ENCODE measurements at regions not wholly inside any gene's neighbourhood (a gene's known extent, or its start where the extent isn't known, plus 50 kb on each side); places are given as distances from the start of the nearest gene placed in this dataset.

DNA sequence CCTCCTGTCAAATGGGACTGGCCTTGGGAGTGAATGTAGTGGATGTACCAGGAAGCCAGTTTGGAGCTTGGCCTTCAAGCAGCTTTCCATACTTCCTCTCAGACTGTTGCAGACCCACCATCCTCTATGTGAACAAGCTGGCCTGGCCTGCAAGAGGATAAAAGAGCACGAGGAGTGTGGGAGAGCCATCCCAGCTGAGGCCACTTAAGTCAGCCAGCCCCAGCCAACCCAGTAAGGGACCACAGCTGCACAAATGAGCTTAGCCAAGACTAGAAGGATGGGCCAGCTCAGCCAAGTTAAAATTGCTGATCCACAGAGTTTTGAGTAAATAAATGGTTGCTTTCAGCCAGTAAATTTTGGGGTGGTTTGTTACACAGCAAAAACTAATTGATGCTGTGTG, 156.9 kb upstream of the SOX4 start:
- Histone ChIP-seq H3K36me3 (no peaks in the 10 kb centered on the region), H3K4me3 (no peak overlapping the region), H3K27ac (no peak overlapping the region), H3K4me1 (ENCODE audit: insufficient read depth) (peaks cover 2% of the 10 kb centered on the region), H3K27me3 (no peaks in the 10 kb centered on the region), H3K9me3 (no peaks in the 10 kb centered on the region)
- intact Hi-C loops (cut with DNase I): no loop called here
- 11 to 29% (median 28%) methylated on average over 1 of the region's 1 CpG for WGBS, 3 donors
- no peak for DNase-seq
- TF ChIP-seq EP300 (IDR thresholded peaks at IDR 0.05) (no peak), CTCF (IDR thresholded peaks at IDR 0.05) (no peak), POLR2A (IDR thresholded peaks at IDR 0.05) (no peak)

GRCh38 chr6:21437581-21437980, 156.0 kb upstream of the SOX4 start:
- DNase-seq: no peak
- intact Hi-C loops (cut with DNase I): no loop called here
- H3K27me3 ChIP-seq: no peaks in the 10 kb centered on the region
- peaks cover 2% of the 10 kb centered on the region for H3K4me1 ChIP-seq (ENCODE audit: insufficient read depth)
- no peak overlapping the region for H3K4me3 ChIP-seq
- H3K27ac ChIP-seq: no peak overlapping the region
- H3K36me3 ChIP-seq: no peaks in the 10 kb centered on the region
- no peak for TF ChIP-seq CTCF (IDR thresholded peaks at IDR 0.05)
- TF ChIP-seq EP300 (IDR thresholded peaks at IDR 0.05): no peak
- TF ChIP-seq POLR2A (IDR thresholded peaks at IDR 0.05): no peak
- whole genome bisulfite sequencing, 3 donors: 96 to 99% (median 97%) methylated on average over 2 of the region's 2 CpGs
- H3K9me3 ChIP-seq: no peaks in the 10 kb centered on the region

DNA sequence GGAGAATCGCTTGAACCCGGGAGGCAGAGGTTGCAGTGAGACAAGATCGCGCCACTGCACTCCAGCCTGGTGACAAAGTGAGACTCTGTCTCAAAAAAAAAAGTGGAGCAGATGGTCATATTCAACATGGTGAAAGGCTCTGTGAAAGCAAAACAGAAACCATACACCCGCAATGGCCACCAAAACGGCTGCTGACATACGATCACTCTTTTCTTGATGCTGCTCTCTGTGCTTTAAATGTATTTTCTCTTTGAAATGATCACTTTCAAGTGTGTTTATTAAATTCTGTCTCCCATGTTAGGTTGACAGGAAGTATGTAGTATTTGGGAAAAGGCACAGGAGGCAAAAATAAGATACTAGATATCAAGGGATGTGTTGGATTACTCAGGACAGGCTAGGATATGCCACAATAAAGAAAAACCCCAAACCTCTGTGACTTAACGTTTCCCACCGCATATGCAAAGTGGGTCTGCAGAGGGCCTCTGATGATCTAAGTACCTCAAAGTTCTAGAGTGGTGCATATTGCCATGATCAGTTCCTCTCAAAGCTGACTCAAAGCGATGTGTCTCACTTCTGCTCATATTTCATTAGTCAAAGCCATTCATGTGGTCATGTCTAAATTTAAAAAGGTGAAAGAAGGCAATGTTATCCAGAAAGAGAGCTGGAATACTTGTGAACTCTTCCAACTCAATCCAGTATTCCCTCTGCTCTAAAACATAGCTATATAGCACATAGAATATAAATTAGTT, 155.1 kb upstream of the SOX4 start:
- peaks cover 2% of the 10 kb centered on the region for H3K4me1 ChIP-seq (ENCODE audit: insufficient read depth)
- H3K4me3 ChIP-seq: no peak overlapping the region
- H3K9me3 ChIP-seq: no peaks in the 10 kb centered on the region
- no peaks in the 10 kb centered on the region for H3K27me3 ChIP-seq
- 94 to 95% (median 95%) methylated on average over 10 of the region's 10 CpGs for WGBS, 3 donors
- TF ChIP-seq CTCF (IDR thresholded peaks at IDR 0.05) (no peak), POLR2A (IDR thresholded peaks at IDR 0.05) (no peak), EP300 (IDR thresholded peaks at IDR 0.05) (no peak)
- no peaks in the 10 kb centered on the region for H3K36me3 ChIP-seq
- no peak for DNase-seq
- no peak overlapping the region for H3K27ac ChIP-seq
- intact Hi-C loops (cut with DNase I): no loop called here

DNA sequence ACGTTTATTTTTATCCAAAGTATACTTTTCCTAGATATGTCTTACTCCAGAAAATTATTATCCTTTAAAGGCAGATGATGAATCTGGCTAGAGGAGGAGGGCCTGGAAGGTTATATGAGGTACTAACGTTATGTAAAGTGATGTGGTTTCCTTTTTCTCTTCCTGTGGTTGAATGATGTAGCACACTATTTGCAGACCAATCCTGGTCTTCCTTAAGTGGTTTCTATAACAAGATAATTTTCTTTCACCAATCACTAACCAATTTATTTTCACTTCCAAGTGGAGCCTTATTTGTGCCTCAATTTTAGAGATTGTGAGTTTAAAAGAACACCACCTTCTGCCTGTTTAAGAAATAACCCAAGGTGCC, 154.6 kb upstream of the SOX4 start:
- intact Hi-C loops (cut with DNase I): no loop called here
- no peak for DNase-seq
- 40 to 50% (median 48%) methylated on average over 2 of the region's 2 CpGs for WGBS, 3 donors
- no peaks in the 10 kb centered on the region for H3K9me3 ChIP-seq
- H3K27ac ChIP-seq: no peak overlapping the region
- TF ChIP-seq CTCF (IDR thresholded peaks at IDR 0.05) (no peak), EP300 (IDR thresholded peaks at IDR 0.05) (no peak), POLR2A (IDR thresholded peaks at IDR 0.05) (no peak)
- peaks cover 2% of the 10 kb centered on the region for H3K4me1 ChIP-seq (ENCODE audit: insufficient read depth)
- H3K4me3 ChIP-seq: no peak overlapping the region
- no peaks in the 10 kb centered on the region for H3K36me3 ChIP-seq
- H3K27me3 ChIP-seq: no peaks in the 10 kb centered on the region
